Keratinocyte (primary cell): ENCODE measurements at regions not wholly inside any gene's neighbourhood (a gene's known extent, or its start where the extent isn't known, plus 50 kb on each side); places are given as distances from the start of the nearest gene placed in this dataset.

Experiments used
- DNase-seq: peaks from one replicate; pipeline ENCODE4 v3.0.0-alpha.2; 2011; ENCODE audit warnings: low read depth, missing footprints, low spot score
- FAIRE-seq: peaks from 2 replicates; lab custom pipeline; 2011; peaks lifted over from hg19 to GRCh38; lab: Jason Lieb, UNC
- H2AFZ ChIP-seq: 2 replicates; pipeline ENCODE4 v1.6.0; 2012; ENCODE audit warnings: low read length, control low read depth, inconsistent platforms; ENCODE audit not compliant: control insufficient read depth
- H3K27ac ChIP-seq: 2 replicates; pipeline ENCODE4 v1.5.1; 2011; ENCODE audit warnings: low read length; ENCODE audit not compliant: control insufficient read depth, insufficient read depth
- H3K27me3 ChIP-seq: 3 replicates; pipeline ENCODE4 v1.6.0; 2011; ENCODE audit warnings: low read length; ENCODE audit not compliant: control insufficient read depth, insufficient read depth; ENCODE audit errors: extremely low read depth
- H3K36me3 ChIP-seq, 2 experiments: 2 replicates in 1 of 2; 3 replicates in 1 of 2; pipeline ENCODE4 v1.5.1; 2011; ENCODE audit warnings: low read length in 2 of 2, mild to moderate bottlenecking in 1 of 2; ENCODE audit not compliant: control insufficient read depth in 2 of 2, insufficient read depth in 2 of 2; ENCODE audit errors: extremely low read depth in 1 of 2
- H3K4me1 ChIP-seq: 3 replicates; pipeline ENCODE4 v1.5.1; 2011; ENCODE audit warnings: low read length; ENCODE audit not compliant: control insufficient read depth, insufficient read depth; ENCODE audit errors: extremely low read depth
- H3K4me2 ChIP-seq: 3 replicates; pipeline ENCODE4 v1.6.0; 2011; ENCODE audit warnings: low read depth, low read length; ENCODE audit not compliant: control insufficient read depth, insufficient read depth; ENCODE audit errors: extremely low read depth
- H3K4me3 ChIP-seq, 3 experiments: fragments of 200-600 bp in 1 of 3; sonication (generic) in 1 of 3; 2 replicates in 2 of 3; 3 replicates in 1 of 3; pipeline ENCODE4 v1.5.1; 2011 to 2016; ENCODE audit warnings: low read length in 3 of 3, mild to moderate bottlenecking in 3 of 3, control low read depth in 2 of 3, inconsistent platforms in 1 of 3, low read depth in 1 of 3, mixed read lengths in 1 of 3, mixed run types in 1 of 3, moderate library complexity in 1 of 3; ENCODE audit not compliant: control insufficient read depth in 2 of 3, insufficient read depth in 2 of 3; ENCODE audit errors: extremely low read depth in 1 of 3
- H3K79me2 ChIP-seq: 2 replicates; pipeline ENCODE4 v1.6.0; 2012; ENCODE audit warnings: low read length; ENCODE audit not compliant: control insufficient read depth, insufficient read depth
- H3K9ac ChIP-seq: 3 replicates; pipeline ENCODE4 v1.6.0; 2011; ENCODE audit warnings: low read length; ENCODE audit not compliant: control insufficient read depth, insufficient read depth; ENCODE audit errors: extremely low read depth
- H3K9me1 ChIP-seq: 3 replicates; pipeline ENCODE4 v1.6.0; 2011; ENCODE audit warnings: low read length; ENCODE audit not compliant: control insufficient read depth, insufficient read depth; ENCODE audit errors: extremely low read depth
- H3K9me3 ChIP-seq: 2 replicates; pipeline ENCODE4 v1.5.1; 2012; ENCODE audit warnings: low read depth, low read length; ENCODE audit not compliant: control insufficient read depth
- H4K20me1 ChIP-seq: 3 replicates; pipeline ENCODE4 v1.6.0; 2011; ENCODE audit warnings: low read length; ENCODE audit not compliant: control insufficient read depth, insufficient read depth; ENCODE audit errors: extremely low read depth
- CTCF ChIP-seq, 3 experiments: IDR thresholded peaks in 1 of 3; conservative IDR thresholded peaks in 1 of 3; optimal IDR thresholded peaks in 1 of 3; 2 replicates in 2 of 3; 3 replicates in 1 of 3; pipeline versions ENCODE3 to v1.5.1; 2011; ENCODE audit warnings: low read length in 3 of 3, mild to moderate bottlenecking in 3 of 3, moderate library complexity in 2 of 3, control low read depth in 1 of 3, inconsistent platforms in 1 of 3; ENCODE audit not compliant: insufficient read depth in 2 of 3; ENCODE audit errors: extremely low read depth in 1 of 3
- EZH2 ChIP-seq: IDR thresholded peaks from one replicate; pipeline ENCODE4 v1.6.1; 2012; ENCODE audit warnings: inconsistent platforms, mild to moderate bottlenecking, low read length, moderate library complexity
- dilution Hi-C: fragments of 300-500 bp; cut with MboI; formaldehyde crosslinking; loops from one replicate; pipeline ENCODE4 v1.7.0; 2020; ENCODE audit warnings: low sequenced_read_pairs; ENCODE audit not compliant: extremely low pct_ligation_motif_present

GRCh38 chr2:125634662-125635061 lies 1021.3 kb upstream of the GYPC start:
- H3K27me3 ChIP-seq: no peaks in the 10 kb centered on the region
- FAIRE-seq: no peak
- no peaks in the 10 kb centered on the region for H3K4me1 ChIP-seq
- peaks cover 2% of the 10 kb centered on the region for H3K9me3 ChIP-seq
- H3K9ac ChIP-seq: no peak overlapping the region
- no peaks in the 10 kb centered on the region for H3K9me1 ChIP-seq
- no peak for DNase-seq
- H3K79me2 ChIP-seq: no peaks in the 10 kb centered on the region
- no peaks in the 10 kb centered on the region for H3K36me3 ChIP-seq
- dilution Hi-C loops: no loop called here
- H4K20me1 ChIP-seq: no peaks in the 10 kb centered on the region
- no peak overlapping the region for H3K4me2 ChIP-seq
- TF ChIP-seq CTCF (optimal IDR thresholded peaks at IDR 0.05 in 1 of 3, IDR thresholded peaks at IDR 0.05 in 1 of 3, conservative IDR thresholded peaks at IDR 0.05 in 1 of 3; ENCODE audit: extremely low read depth in 1 of 3, insufficient read depth in 2 of 3, low read length in 3 of 3) (no peak), EZH2 (no peak)
- no peak overlapping the region for H3K27ac ChIP-seq
- no peak overlapping the region for H2AFZ ChIP-seq
- H3K4me3 ChIP-seq: no peak overlapping the region

DNA sequence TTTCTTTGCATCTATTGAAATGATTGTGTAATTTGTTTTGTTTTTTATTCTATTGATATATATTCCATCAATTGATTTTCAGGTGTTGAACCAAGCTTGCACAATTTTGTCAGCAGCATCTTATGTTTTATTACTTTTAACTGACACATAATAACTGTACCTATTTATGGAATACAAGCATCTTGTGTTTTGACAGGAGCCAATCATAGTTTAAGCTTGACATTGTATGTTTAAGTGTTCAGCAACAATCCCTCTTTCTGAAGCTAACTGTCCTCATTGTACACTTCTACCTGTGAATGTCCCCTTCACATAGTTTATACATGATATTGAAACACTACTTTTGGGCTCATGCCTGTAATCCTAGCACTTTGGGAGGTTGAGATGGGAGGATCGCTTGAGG lies 1017.6 kb upstream of the GYPC start:
- H3K9me3 ChIP-seq: peaks cover 2% of the 10 kb centered on the region
- H3K27me3 ChIP-seq: no peaks in the 10 kb centered on the region
- no peak overlapping the region for H2AFZ ChIP-seq
- H3K9ac ChIP-seq: no peak overlapping the region
- no peak overlapping the region for H3K4me2 ChIP-seq
- no peaks in the 10 kb centered on the region for H4K20me1 ChIP-seq
- H3K4me1 ChIP-seq: no peaks in the 10 kb centered on the region
- no peak for TF ChIP-seq EZH2
- TF ChIP-seq CTCF (optimal IDR thresholded peaks at IDR 0.05 in 1 of 3, IDR thresholded peaks at IDR 0.05 in 1 of 3, conservative IDR thresholded peaks at IDR 0.05 in 1 of 3; ENCODE audit: extremely low read depth in 1 of 3, insufficient read depth in 2 of 3, low read length in 3 of 3): no peak
- H3K36me3 ChIP-seq: no peaks in the 10 kb centered on the region
- H3K4me3 ChIP-seq: no peak overlapping the region
- dilution Hi-C loops: no loop called here
- no peak overlapping the region for H3K27ac ChIP-seq
- DNase-seq (no peak), FAIRE-seq (no peak)
- no peaks in the 10 kb centered on the region for H3K9me1 ChIP-seq
- H3K79me2 ChIP-seq: no peaks in the 10 kb centered on the region
